Activated T-cell treated with anti-CD3 and anti-CD28 coated beads for 48 hours (primary cell): ENCODE measurements at regions not wholly inside any gene's neighbourhood (a gene's known extent, or its start where the extent isn't known, plus 50 kb on each side); places are given as distances from the start of the nearest gene placed in this dataset.
"Not testable (repeated sequence)": the region's sequence is repeated elsewhere in the genome, so short reads cannot be mapped to it uniquely, and the experiment has no call there.

Experiments
- DNase-seq: peaks from one replicate; pipeline ENCODE4 v3.0.0-alpha.2; 2020; ENCODE audit warnings: low read depth

GRCh38 chr5:77909237-77909636, 133.1 kb upstream of the TBCA start:
- no peak for DNase-seq

DNA sequence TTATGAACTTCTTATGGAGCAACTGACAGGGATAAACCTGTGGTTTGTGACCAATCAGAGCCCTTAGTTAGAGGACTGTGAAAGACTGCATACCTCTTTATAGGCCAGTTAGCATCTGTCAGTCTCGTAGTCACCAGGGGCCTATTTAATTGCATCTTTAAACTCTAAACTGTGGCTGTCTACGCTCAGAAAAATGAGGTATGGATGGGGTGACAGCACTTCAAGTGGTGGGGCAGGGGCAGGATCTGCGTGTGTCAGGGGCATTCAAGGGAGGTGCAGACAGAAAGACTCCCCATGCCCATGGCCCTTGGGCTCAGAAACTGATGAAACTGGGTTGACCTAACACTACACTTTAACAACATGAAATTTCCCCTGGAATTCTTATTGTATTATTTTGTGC, 132.6 kb upstream of the TBCA start:
- no peak for DNase-seq

DNA sequence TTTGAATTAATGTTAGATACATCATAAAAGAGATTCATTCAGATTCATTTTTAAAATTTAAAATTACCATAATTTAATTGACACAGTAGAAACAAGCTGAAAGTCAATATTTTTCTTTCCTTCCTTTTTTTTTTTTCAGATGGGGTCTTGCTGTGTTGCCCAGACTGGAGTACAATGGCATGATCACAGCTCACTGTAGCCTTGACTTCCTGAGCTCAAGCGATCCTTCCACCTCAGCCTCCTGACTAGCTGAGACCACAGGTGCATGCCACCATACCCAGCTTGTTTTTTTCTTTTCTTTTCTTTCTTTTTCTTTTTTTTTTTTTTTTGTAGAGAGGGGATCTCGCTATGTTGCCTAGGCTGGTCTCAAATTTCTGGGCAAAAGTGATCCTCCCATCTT, 131.6 kb upstream of the TBCA start:
- DNase-seq, result no peak

GRCh38 chr5:77906806-77907205, 130.7 kb upstream of the TBCA start:
- no peak for DNase-seq

- DNase-seq, result no peak
These were observed 128.2 kb upstream of the TBCA start for GRCh38 chr5:77904362-77904761.

DNA sequence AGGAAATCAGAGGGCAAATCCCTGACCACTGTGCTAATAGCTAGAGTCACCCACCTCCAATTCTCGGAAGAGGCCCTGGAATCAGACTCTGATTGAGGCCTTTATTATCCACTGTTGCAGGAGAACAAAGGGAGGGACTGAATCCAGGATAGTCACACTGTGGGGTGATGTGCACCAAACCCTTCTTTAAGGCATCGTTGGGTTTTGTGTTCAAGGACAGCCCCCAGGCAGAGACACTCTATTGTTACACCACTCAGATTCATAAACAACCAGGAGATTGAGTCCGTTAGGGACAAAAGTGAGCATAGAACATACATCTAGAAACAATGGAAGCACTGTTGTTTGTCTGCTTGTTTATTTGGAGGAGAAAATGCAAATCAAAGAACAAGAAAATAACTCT, 124.6 kb upstream of the TBCA start:
- no peak for DNase-seq

DNA sequence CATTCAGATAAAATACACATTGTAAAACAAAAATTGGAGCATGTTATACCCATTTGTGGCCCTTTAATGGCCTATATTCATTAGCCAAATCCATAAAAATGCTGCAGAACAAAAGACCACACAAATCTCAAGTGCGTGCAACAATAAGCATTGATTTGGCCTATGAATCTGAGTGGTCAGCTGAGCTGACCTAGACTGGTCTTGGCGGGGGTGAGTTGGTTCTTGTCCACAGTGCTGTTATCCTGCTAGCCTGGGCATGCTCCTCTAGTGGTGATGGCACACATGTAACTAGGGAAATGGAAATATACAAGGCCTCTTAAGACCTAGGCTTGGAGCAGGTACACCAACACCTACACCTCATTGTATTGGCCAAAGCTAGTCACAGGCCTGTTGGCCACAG, 122.2 kb upstream of the TBCA start:
- DNase-seq, result no peak

GRCh38 chr5:77896338-77896737, 120.2 kb upstream of the TBCA start:
- DNase-seq, result no peak

DNA sequence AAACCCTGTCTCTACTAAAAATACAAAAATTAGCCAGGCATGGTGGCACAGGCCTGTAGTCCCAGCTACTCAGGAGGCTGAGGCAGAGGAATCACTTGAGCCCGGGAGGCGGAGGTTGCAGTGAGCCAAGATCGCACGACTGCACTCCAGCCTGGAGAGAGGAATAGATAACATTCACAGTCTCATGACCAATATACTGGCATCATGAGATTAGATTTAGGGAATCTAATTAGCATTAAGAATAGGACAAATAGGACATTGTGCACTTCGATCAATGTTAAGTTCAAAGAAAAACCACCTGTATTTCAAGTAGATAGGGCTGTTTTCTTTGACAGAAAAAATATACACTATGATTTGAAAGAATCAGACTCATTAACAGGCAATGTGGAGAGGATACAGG, 118.0 kb upstream of the TBCA start:
- DNase-seq, result not testable (repeated sequence)

- no peak for DNase-seq
These were observed 117.2 kb upstream of the TBCA start for GRCh38 chr5:77893225-77893860.

GRCh38 chr5:77892061-77893010, 116.2 kb upstream of the TBCA start:
- no peak for DNase-seq

DNA sequence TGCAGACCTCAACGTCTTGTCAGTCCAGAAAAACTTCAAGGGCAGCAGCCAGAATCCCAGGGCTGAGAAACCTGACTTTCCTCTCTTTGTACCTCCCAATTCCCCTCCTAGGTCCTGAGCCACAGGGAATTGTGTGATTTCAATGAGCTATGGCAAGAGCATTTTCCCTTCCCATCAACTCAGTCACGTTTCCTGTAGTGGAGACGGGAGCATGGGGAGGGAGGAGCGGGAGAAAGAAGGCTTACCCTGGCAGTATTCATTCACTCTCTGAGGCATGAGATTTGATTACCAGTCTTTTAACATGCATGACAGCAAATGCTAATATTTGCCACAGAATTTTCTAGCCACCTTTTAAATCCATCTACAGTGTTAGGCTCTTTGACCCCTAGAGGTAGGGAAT, 109.4 kb upstream of the TBCA start:
- no peak for DNase-seq

DNA sequence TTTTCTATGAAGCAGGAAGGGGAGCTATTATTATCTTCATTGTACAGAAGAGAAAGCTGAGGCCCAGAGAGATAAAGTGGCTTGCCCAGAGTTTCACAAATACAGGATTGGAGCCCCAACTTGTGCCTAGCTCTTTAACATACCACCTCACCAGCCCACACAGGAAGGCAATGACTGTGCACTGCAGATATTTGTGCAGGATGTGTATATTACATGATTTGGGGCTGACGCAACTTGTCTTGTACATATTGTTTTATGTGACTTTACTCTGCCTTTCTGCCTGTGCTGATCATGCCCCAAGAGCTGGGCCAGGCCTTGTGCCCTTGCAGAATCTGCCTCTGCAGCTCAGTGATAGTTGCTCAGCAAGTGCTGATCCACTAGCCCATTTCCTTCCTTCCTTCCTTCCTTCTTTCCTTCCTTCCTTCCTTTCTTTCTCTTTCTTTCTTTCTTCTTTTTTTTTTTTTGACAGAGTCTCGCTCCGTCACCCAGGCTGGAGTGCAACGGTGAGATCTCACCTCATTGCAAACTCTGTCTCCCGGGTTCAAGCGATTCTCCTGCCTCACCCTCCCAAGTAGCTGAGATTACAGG, 106.6 kb upstream of the TBCA start:
- peak; percentile 15 for DNase-seq

- no peak for DNase-seq
These were observed 105.4 kb upstream of the TBCA start for GRCh38 chr5:77881528-77881927.

GRCh38 chr5:77877516-77878355, 101.6 kb upstream of the TBCA start:
- no peak for DNase-seq

DNA sequence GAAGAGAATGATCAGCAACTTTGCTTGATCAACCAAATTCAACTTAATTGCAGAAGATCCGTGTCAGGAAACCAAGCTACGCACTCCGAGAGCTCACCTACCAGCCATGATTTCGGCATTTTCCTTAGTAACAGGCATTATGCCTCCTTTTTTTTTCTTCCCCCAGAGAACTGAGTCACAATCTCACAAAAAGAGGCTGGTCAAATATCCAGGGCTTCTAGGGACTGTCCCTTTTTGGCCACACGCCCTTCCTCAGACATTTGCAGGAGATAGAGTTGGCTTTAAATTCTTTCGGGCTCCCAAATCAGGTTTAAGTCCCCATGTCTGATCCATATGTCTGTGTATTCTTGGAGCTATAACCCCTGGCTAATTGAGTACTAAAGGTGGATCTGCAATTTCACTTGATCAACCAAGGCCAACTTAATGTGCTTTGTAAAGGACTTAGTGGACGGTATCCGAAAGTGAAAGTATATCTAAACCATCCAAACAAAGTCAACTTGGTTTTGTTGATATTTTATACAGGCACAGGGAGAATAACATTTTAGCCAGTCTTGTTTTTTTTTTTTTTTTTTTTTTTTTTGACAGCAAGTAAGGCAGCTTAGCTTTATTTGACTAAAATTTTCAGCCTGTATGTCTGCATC, 100.8 kb upstream of the TBCA start:
- no peak for DNase-seq

DNA sequence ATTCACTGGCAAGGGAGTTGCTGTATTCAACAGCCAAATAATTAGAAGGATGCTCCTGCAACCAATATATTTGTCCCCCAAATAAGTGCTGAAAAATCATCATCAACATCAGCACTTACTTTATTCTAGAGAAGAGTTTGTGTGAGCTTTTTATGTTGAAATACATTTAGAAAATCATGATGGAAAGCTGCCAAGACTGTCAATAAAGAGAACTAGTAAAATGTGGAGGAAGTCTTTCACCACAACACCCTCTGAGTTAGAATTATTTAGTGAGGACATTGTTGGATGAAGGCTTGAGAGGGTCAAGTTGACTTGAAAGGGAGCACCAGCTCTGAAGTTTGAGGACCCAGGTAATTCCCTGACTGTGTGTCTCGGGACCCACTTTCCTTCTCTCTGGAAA, 100.2 kb upstream of the TBCA start:
- DNase-seq, result no peak

DNA sequence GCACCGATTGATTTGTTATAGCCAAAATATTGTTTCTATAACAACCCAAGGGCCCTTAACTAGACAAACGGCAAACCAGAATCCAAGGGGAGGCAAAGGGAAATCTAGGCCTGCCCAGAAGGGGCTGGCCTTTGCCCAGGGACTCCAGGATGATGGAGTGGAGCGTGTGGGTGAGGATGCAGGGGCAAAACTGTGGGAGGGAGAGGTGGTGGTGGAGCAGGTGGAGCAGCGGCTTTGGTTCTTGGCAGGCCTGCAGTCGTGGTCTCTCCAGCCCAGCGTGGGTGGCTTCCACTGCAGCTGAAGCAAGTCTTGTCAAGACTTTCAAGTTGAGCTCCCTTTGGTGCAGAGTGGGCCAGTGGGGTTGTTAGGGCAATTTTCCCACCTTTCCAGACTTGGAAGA, 98.6 kb upstream of the TBCA start:
- DNase-seq, result no peak

- no peak for DNase-seq
These were observed 97.1 kb upstream of the TBCA start for GRCh38 chr5:77873239-77873638.

DNA sequence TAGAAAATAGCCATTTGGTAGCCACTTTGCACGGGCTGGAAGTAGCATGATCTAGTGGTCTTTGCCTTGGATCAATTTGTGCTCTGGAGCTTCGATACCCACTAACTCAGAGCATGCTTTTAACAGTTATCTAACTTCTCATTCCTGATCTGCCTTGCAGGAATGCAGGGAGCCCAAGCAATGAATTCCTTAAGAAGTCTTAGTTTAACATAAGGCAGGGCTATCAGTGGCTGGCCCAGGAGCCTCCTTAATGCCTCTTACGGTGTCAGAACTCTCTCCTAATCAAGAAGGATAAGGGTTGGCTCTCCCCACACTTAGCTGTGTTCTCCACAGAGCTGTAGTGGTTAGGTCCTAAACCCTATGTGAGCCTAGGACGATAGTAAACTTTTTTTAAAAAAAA, 95.8 kb upstream of the TBCA start:
- DNase-seq, result no peak

GRCh38 chr5:77871016-77871415, 94.9 kb upstream of the TBCA start:
- DNase-seq, result no peak
